ENCODE measurements at regions not wholly inside any gene's neighbourhood (a gene's known extent, or its start where the extent isn't known, plus 50 kb on each side); places are given as distances from the start of the nearest gene placed in this dataset.
"Not testable (repeated sequence)": the region's sequence is repeated elsewhere in the genome, so short reads cannot be mapped to it uniquely, and the experiment has no call there.

DNA sequence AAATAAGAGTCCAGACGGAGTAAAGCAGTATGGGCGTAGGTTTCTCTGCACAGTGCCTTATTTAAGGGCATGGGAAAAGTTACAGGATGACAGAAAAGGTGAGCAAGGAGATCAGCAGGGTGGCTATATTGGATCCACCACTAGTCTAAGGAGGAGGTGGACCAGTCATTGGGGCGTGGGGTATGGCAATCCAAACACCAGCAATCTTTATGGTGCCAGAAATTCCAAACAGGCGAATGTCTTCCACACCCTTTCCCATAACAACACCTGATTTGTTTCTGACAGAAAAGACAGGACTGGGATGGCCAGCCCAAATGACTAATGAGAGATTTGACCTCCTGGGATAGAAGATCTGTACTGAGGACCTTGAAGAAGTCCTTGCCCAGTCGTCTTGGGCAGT is 181.8 kb upstream of the MBL2 start:
- no peak for DNase-seq (ENCODE audit: low spot score)

DNA sequence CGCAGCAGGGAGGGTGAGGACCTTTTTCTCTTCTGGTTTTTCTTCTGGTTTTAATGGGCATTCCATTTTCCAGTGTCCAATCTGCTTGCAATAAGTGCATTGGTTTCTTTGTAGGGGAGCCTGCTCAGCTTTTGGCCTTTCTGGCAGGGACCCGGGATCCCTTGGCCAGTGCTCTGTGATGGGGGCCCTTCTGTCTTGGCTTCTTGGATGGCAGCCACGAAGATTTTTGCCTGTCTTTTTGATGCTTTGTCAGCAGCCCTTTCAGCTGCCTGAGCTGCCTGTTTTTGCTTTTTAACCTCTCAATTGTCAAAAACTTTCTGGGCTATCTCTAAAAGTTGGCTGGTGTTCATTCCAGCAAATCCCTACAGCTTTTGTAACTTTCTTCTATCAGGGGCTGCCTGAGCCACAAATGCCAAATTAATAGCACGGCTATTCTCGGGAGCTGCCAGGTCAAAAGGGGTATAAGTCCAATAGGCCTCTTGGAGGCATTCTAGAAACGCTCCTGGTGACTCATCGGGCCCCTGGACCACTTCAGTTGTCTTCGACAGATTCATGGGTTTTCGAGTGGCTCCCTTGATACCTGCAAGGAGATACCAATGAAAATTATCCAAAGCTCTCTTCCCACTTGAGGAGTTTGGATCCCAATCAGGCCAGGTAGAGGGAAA is 179.9 kb upstream of the MBL2 start:
- no peak for DNase-seq (ENCODE audit: low spot score)

DNA sequence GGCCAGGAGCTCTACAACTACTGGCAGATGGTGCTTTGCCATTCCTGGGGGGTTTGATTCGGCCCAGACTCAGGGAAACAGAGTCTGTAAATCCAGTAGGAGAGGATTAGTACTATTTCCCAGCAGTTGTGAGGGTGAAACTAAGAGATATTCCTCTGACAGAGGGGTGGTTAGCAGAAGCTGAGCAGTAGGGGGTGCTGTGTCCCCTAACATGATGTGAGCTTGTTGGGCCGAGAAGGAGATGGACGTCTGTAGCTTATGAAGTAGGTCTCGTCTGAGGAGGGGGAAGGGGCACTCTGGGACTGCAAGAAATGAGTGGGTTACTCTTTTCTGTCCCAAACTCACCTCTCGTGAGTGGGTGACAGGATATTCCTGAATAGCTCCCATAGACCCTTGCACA is 179.2 kb upstream of the MBL2 start:
- DNase-seq (ENCODE audit: low spot score), result peak; percentile 7

DNA sequence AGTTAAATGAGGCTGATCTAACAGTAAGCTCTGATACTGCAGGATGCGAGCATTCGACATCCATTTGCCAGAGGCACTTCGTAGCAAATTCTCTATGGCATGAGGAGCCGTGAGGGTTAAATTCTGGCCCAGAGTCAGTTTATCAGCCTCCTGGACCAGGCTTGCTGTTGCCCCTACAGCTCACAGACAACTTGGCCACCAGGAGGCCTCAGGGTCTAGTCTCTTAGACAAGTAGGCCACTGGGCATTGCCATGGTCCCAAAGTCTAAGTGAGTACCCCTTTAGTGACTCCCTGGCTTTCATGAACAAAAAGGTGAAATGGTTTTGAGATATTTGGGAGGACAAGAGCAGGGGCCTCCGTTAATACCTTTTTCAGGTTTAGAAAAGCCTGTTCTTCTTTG is 178.0 kb upstream of the MBL2 start:
- DNase-seq (ENCODE audit: low spot score), result no peak

DNA sequence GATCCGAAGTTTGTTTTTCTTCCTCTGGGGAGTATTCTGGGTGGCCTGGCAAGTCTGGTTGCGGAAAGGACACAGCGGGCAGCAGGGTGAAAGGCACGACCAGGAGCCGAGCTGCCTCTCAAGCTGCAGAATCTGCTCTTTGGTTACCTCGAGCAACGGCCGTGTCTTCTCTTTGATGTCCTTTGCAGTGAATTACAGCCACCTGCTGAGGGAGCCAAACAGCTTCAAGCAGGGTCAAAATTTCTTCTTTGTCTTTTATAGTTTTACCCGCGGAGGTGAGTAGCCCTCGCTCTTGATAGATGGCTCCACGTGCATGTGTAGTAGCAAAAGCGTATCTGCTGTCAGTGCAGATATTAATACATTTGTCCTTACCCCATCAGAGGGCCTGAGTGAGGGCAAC is 177.3 kb upstream of the MBL2 start:
- no peak for DNase-seq (ENCODE audit: low spot score)

DNA sequence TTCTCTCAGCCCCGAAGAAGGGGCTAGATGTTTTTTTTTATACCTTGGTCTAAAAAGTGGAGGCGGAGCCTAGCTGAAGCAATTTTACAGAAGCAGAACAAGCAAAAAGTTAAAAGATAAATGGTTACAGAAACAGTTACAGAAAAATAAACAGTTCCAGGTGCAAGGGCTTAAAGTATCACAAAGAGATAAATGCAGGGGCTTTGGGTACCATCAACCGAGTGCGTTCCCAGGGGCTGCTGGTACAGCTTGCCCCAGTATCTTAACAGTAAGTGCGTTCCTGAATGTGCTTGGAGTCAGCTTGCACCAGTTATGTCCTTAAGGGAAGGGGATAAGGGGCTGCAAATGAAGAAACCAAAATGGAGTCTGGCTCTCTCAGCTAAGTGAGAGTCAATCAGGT is 173.9 kb upstream of the MBL2 start:
- no peak for DNase-seq (ENCODE audit: low spot score)

DNA sequence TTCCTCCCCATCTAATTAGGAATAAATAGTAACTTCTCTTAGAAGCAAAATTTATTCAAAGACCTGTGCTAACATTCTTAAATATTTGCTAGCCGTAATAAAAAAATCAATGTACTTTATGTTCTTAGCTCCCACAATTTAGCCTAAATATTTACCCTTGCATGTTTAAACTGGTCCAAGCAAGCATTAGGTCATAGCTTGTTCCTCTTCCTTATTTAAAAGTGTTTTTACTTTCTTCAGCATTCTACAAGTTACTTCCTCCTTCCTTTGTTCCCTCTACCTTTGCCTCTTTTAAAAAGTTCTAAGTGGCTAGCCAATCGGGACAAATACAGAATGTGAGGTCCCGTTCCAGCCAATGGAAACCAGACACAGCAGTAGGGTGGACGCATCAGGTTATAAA is 172.9 kb upstream of the MBL2 start:
- not testable (repeated sequence) for DNase-seq (ENCODE audit: low spot score)

DNA sequence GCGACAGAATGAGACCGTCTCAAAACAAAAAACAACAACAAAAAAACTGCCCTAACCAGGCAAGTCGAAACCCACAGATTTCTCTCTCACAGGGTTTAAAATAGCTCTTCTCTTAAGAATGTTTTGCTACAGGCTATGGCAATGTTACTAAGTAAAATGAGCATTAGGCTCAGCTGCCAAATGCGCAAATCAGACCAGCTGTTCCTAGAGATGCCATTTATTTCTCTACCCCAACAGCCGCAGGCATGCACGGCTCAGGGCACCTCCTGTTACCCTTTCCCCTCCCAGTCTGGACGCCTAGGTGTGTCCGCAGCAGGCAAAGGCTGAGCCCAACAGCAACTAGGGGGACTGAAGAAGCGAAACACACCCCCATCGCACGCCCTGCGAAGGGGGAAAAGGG is 168.3 kb upstream of the MBL2 start:
- no peak for DNase-seq (ENCODE audit: low spot score)

DNA sequence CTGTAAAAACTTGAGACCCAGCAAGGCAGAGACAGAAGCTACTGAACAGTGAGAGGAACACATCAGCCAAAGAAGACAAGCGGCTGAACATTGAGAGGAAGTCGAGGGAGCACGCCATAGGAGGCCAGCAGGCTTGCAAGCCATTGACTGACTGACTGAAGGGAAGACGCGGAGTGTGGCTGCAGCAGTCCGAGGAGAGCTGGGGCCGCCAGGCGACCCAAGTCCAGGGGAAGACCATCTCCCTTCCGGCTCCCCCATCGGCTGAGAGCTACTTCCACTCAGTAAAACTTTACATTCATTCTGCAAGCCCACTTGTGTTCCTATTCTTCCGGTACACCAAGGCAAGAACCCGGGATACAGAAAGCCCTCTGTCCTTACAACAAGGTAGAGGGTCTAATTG is 167.3 kb upstream of the MBL2 start:
- no peak for DNase-seq (ENCODE audit: low spot score)

DNA sequence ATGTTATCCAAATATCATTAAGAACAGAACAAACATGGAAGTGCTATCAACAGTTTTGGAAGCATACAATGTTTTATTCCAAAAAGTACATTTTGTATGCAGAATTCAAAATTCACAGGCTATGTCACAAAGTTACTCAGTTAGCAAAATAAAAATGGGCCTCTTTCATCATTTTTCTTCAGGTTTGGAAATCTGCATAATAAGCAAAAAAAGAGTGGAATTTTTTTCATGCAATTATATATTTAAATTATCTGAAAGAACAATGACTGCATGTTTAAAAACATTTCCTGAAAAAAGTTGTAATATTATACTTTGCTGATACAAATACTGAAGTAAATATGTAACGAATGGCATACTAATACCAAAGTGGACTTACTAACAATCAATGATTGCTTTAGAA is 161.2 kb upstream of the MBL2 start:
- no peak for DNase-seq (ENCODE audit: low spot score)

DNA sequence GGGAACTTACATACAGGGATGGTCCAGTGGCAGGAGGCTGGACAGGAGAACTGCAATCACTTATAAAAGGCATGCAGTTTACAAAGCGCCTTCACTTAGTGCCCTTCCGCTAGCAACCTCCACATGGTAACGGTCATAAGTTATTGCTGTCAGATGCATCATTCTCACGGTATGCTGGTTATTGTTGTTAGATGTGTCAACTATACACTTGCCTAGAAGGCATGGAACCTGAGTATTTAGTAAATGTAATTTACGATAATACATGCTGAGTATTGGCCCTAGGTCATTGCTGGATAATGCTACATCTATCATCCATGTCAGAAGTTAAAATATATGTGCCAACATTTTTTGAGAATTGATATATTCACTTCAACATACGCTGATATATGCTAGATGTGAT is 155.1 kb upstream of the MBL2 start:
- no peak for DNase-seq (ENCODE audit: low spot score)

DNA sequence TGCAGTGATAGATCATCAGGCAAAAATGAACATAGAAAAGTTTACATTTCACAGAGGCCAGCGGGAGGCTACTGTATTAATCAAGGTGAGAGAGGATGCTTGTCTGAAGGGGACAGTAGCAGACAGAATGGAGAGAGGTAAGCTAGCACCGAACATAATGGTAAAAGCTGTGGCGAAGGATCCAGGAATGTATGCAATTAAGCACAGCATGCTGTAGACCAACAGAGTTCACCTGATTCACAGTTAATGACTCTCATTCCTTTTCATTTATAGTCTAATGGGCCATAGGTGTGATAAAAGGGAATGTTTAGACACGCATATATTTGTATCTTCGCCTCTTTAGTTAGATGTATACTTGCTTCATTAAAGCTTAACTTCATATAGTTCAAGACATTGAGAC is 150.9 kb upstream of the MBL2 start:
- DNase-seq (ENCODE audit: low spot score), result no peak

DNA sequence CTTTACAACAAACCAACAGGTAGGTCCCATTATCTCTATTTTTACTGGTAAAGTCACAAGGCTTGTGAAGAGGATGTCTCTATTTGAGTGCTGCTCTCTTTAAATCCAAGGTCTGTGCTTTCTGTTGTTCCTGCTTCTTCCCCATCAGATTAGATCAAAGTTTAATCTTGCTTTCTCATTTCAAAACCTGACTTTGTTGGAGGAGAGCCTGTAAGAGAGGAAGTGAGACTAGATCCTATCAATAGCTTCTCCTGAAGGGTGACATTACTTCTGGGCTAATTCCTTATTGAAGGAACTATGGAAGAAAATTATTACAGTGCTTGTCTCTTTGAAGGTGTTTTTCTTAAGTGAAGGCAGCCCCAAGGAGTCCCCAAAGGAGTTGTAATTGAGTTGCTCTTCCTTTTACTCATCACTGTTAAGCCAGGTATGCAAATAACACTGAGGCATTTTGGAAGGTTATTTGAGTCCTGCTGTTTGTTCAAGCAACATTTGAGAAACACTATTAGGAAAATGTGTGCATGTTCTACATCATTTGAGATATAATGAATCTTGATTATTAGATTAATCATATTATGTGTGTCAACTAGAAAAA is 146.2 kb upstream of the MBL2 start:
- no peak for DNase-seq (ENCODE audit: low spot score)

DNA sequence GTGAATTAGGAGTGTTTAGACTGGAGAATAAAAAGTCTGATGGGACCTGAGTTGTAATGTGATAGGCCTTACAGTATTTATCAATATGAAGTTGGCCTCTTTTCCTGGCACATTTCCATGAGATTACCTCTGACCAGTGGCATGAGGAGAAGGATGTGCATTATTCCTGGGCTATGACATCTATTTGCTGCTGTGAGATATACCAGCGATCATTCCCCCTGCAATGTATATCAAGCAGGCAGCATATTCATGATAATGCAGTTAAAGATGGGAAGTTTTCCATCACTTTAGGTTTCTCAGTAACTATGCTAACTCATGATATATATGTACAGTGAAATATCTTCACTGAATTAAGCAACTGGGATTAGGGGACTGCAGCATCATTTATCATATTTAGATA is 142.8 kb upstream of the MBL2 start:
- no peak for DNase-seq (ENCODE audit: low spot score)

DNA sequence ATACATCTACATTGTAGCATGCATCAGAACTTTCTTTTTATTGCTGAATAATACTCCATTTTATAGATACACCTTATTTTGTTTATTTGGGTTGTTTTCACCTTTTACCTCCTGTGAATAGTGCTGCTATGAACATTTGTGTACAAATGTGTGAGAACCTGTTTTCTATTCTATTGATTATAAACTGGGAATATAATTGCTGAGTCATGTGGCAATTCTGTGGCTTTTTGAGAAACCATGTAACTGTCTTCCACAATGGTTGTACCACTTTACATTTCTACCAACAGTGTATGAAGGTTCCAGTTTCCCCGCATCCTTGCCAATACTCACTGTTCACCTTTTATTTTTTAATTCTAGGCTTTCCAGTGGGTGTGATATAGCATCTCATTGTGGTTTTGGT is 138.6 kb upstream of the MBL2 start:
- no peak for DNase-seq (ENCODE audit: low spot score)

DNA sequence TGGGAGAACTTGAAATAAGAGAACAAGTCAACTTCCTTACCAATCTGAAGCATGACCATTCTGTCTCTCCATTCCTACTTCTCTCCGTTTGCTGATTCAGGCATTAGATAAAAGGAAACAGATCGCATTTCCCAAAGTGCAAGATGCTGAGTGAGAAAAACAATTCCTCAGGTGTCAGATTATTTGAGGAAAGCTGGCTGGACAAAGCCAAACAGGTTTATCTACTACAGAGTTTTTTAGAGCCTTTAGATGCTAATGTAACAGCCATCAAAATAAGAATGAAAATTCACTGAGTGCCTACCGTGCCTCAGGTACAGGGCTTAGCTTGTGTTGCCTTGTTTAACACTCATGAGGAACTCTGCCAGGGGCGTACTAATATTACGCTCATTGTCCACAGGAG is 135.9 kb upstream of the MBL2 start:
- no peak for DNase-seq (ENCODE audit: low spot score)

DNA sequence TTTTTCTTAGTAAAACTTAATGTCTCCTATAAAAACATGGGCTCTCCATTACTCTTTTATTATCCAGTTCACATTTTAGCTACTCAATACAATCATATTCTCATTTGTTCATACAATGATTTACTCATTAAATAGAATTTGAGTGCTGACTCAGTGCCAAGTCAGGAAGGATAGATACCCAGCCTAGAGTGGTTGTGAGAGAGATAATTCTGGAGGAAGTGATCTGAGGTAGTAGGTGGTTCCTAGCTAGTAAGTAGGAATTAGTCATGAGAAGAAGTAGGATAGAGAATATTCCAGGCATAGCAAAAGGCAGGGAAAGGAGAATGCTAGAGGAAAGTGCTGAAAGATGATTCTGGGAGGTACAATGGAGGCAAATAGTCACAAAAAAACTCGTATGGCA is 133.5 kb upstream of the MBL2 start:
- no peak for DNase-seq (ENCODE audit: low spot score)

DNA sequence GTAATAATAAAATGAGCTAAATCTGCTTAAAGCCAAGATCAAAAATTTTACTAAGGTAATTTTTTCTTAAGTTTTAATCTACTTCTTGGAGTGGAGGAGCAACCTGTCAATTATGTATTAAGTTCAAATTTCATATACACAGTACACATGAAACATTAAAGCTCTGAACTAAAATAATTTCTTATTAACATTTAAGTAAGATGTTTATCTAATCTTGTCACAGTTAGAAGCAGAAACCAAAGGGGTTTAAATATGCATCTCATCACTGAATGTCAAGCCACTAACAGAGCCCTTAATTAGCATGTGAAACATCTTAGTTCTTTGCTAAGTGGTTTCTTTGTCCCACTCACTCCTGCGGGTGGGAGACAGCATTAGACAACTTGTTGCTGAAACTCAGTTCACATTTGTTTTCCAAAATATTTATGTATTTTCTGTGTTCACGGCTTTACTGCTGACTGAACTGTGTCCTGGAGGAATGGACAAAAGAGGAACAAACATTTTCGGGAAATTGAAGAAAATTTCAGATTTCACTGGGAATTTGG is 130.9 kb upstream of the MBL2 start:
- DNase-seq (ENCODE audit: low spot score), result no peak

DNA sequence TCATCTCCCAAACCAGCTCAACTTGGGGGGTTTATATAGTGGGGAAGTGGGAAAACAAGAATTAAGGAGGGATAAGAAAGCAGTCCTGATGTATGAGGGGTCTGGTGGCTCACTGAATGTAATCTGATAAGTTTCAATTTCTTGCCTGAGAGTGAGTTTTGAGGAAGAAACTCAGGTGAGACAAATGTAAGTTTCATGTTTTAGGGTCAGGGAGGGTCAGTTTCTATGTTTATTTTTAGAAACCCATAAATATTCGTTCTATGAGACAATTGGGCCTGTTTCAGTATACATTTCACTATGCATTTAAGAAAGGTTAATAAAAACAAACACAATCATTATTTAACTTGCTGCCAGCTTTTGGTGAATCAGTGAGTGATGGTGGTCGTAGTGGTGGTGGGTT is 128.0 kb upstream of the MBL2 start:
- DNase-seq (ENCODE audit: low spot score), result no peak

DNA sequence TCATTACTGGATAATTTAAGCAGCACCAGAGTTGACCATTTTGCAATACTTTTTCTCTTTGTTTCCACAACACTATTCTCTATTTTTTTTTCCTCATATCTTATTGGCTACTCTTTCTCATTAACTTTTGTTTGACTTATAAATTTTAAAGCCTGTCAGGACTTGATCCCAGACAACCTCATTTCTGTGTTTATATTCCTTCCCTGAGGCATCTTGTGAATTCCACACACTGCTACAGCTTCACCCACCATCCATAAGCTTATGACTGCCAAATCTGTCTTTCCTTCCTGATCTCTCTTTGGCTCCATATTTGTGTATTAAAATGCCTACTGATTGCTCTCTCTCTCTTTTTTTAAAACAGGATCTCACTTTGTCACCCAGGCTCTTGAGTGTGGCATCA is 124.6 kb upstream of the MBL2 start:
- no peak for DNase-seq (ENCODE audit: low spot score)

DNA sequence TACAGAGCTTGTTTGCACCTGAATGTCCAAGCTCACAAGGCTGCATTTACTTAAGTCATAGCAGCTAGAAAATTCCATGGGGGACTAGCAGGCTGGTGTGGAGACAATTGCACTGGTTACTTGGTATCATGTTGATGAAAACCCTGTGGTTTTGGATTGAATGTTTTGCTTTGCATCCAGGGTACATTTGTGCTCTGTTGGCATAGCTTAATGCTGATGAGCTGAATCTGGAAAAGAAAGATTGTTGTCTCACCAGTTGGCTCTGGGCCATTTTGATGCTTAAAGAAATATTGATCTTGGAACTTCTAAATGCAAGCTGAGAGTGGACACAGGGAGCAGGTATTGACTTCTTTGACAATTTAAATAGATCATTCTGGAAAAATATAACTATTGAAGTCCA is 122.5 kb upstream of the MBL2 start:
- DNase-seq (ENCODE audit: low spot score), result no peak

DNA sequence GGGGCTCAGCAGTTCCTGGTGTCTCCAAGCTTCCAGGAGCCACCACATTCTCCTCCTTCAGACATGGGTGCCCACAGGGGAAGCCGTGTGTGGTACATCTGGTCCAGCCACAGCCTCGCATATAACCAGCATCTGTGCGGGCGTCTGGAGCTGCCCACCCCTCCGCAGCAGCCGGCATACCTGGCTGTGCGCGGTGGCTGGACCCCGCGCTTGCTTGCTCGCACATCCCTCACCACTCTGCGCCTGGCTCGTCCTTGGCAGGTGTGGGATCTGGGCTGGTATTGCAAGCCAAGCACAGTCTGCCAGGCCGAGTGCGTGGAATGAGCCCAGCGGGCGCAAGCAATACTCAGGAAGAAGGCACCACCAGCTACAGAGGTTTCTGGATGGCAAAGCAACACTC is 117.7 kb upstream of the MBL2 start:
- no peak for DNase-seq (ENCODE audit: low spot score)

DNA sequence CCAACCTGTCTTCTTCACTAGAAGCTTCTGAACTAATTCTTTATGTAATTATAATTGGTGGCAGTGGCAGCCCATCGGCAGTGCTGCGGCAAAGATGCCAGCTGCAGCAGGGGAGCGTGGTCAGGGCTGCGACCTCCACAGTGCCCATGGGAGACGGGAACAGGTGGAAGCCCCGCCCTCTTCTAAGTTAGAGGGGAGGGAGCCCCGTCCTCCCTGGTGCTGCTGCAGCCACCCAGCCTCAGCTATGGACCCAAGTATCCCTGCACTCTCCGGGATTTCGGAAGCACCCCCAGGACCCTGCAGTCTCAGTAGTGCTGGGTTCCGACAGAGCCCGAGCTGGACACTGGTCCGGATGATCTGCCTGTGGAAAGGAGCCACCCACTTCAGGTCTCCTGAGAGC is 117.0 kb upstream of the MBL2 start:
- DNase-seq (ENCODE audit: low spot score), result no peak

Measured in germinal center (tissue), 1 donor.